GM21576 (cell line): ENCODE measurements at regions not wholly inside any gene's neighbourhood (a gene's known extent, or its start where the extent isn't known, plus 50 kb on each side); places are given as distances from the start of the nearest gene placed in this dataset.
A peak's percentile ranks its signal among the peaks of the same experiment; 100 is the strongest.
"Not testable (repeated sequence)": the region's sequence is repeated elsewhere in the genome, so short reads cannot be mapped to it uniquely, and the experiment has no call there.

Source experiments
- ATAC-seq: cut with Tn5 transposase; IDR thresholded peaks from one replicate; pipeline ENCODE4 v1.9.1; 2021; ENCODE audit warnings: mild to moderate bottlenecking, moderate library complexity; ENCODE audit not compliant: unreplicated experiment

GRCh38 chr12:93078577-93078976, 149.5 kb upstream of the EEA1 start:
- no peak for ATAC-seq

DNA sequence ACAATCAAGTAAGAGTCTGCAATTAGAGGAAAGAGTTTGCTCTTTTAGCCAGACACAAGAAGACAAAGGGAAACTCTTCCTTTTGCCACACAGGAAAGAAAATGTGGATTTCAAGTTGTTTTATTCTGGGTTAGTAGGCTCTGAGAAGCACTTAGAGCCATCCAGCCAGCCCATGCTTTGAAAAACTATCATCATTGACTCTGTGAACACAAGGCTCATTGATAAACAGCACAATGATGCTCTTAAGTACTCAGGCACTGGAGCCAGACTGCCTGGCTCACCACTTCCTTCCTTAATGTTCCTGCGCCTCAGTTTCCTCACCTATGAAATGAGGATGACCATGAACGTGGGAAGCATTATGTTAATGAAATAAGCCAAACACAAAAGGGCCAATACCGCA, 150.2 kb upstream of the EEA1 start:
- no peak for ATAC-seq

DNA sequence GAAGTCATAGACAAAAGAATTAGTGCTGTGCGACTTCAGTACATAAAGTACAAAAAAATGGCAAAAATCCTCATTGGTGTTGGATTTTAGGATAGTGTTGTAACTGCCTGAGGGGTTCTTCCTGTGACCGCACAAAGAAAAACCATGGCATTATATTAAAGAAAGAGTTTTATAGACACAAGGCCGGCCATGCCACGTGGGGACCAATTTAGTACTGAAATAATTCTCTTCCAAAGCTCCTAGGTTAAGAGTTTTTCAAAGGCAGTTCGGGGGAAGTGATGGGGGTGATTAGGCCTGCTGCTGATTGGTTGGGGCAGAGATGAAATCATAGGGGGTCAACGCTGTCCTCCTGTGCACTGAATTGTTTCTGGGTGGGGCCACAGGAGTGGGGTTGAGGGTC, 150.9 kb upstream of the EEA1 start:
- no peak for ATAC-seq

GRCh38 chr12:93080452-93080851, 151.4 kb upstream of the EEA1 start:
- ATAC-seq = no peak

GRCh38 chr12:93080994-93081809, 152.1 kb upstream of the EEA1 start:
- ATAC-seq = no peak

DNA sequence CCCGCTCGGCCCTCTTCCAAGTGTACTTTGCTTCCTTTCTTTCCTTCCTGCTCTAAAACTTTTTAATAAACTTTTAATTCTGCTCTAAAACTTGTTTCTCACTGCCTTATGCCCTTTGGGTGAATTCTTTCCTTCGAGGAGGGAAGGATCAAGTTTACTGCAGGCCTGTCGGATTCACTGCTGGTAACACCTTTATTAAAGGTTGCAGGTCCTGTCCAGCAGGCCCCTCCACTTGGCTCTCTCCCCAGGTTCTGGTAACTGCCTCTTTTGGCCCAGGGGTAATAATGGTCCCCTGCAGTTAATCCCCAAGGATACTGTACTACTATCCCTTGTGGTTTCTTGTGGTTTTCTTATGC, 152.7 kb upstream of the EEA1 start:
- ATAC-seq = no peak

- ATAC-seq = no peak
Measured at GRCh38 chr12:93085383-93086287, 156.5 kb upstream of the EEA1 start.

- ATAC-seq = no peak
Measured at GRCh38 chr12:93086288-93086727, 157.2 kb upstream of the EEA1 start.

DNA sequence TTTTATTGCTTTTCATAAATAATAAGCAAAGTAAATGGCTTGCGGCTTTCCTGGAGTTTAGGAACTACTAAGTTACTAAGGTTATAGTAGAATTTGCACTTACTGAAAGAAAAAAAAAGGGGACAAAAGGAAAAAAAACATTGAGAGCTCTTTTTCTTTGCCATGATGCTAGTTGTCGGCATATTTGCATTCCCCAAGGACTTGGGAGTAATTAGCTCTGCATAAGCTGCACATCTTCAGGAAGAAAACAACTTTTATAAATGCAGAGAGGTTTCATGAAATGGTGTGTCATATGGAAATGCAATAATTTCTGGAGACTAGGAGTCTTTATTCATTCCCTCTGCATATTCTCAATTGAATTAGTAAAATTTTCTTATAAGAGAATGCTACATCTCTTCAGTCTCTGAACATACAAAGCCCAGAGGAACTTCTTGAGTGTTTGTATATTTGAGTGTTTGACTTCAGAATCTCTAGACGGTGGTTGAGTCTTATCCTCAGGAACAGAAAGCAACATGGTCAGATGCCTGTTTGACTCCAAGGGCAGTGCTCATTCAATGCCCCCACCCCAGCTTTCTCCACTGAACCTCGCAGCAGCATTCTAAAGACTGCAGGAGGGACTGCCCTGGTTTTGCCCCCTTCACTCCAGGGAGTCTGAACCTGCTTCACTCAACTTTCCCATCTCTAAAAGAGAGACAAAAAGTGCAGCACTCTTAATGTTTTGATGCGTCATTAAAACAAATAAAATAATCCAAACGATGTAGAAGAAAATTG, 158.9 kb upstream of the EEA1 start:
- no peak for ATAC-seq

GRCh38 chr12:93089805-93090569, 160.9 kb upstream of the EEA1 start:
- ATAC-seq = no peak

DNA sequence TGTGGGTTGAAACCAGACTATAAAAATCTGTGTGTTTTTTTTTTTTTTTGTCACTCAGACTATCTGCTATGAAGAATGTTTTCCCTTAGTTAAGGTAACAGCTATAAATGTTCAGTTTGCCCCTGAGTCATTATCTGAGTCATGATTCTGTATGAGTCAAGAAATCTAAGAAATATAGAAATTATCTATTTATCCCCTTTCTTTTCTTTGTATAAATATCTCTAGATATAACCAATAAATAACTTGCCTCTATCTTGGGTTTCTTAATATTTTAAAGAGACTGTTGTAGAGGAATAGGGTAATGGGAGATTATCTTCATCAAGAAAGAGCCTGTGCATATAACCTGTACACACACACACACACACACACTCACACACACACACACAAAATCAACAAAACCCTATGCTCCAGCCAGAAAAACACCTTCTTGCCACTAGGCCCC, 161.7 kb upstream of the EEA1 start:
- ATAC-seq = no peak

DNA sequence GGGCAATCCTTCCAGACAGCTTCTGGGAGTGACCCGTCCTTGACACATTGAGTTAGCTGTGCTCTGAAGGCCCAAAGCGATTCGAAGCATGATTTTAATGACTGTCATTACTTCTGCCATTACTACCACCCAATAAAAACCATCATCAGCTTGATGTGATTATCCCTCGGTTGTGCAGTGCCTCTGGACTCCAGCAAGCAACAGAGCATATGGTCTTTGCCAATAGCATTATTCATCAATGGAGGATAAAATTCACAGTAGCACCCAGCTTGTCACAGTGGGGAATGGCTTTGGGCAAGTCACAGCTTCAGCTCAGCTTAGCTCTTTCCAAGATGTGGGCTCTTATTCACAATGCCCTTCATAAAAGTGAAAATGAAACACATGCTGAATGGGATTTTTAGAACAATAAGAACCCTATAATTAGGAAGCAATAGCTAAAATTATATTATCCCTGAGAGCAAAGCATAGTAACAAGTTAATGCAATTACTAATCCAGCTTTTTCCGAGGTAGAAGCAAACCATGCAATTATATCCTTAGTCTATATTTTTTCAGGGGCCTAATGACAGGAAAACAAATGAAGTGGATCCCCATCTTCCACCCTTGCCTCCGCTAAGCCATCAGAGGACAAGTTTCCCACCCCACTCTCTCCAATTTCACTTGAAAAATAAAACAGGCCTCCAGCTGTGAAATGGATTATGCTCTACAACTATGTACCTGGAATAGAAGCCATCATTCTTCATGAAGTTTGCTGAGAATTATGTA, 163.0 kb upstream of the EEA1 start:
- no peak for ATAC-seq

- ATAC-seq = no peak
Measured at GRCh38 chr12:93092649-93092945, 163.5 kb upstream of the EEA1 start.

DNA sequence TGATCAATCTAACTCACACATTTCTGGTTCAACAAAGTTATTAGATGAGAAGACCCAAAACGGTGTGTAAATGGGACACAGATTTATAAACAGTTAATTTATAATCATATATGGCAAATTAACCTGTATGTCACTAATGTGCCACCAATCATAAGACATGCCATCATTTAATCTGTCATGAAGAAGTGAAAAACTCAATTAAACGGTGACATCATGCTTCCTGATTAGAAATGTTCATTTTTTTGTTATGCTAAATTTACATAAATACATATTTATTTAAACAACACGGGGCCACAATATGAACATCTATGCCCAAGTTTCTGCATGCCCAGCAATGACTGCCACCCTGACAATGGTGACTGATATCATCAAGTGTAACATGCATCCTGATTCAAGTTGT, 164.1 kb upstream of the EEA1 start:
- no peak for ATAC-seq

GRCh38 chr12:93094222-93094621, 165.1 kb upstream of the EEA1 start:
- ATAC-seq = not testable (repeated sequence)

DNA sequence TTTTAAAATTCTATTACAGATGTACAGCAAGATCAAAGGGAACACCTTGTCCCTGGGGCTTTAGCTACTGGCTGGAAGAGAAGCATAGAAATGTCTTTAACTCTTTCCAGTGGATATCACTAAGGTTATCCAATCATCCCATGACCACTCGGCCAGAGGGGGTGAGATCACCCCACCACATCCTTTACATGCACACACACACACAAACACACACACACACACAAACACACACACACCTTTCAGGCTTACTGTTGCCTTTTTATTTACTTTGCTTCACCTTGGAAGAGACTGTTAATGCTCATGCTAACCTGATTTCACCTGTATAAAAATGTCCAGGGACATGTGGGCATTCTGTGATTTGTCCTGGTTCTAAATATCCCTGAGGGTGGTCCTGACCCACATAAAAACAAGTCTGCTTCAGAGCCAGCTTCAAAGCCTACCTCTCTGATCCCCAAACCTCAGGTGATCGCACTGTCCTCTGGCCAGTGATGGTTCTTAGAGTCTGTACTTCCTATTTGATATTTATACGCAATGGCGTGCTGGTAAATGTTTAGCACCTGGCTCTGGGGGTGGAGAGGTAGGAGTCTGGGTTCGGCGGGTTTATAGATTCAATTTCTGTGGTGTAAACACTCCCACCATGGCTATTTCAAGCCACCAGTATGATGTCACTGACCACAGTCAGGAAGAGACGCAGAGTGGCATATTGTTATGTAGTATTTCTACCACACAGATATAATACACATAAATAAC, 166.1 kb upstream of the EEA1 start:
- ATAC-seq = peak; percentile 91

DNA sequence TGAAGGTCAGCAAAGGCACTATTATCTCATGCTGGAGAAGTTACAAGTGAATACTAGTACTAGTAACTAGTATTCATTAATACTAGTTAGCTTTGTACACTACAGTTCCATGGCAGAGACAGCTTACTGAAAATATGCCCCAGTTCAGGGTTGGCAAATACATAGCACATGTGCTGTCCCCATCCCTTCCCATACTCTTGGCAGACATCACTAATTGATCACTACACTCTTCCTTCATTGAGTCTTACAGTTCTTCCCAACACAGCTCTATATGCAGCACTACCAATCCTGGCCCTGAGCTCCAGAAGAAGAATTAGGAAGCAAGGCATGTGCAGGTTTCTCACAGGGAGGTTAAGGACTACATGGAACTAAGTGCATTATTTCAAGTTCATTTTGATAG, 168.3 kb upstream of the EEA1 start:
- ATAC-seq = no peak

DNA sequence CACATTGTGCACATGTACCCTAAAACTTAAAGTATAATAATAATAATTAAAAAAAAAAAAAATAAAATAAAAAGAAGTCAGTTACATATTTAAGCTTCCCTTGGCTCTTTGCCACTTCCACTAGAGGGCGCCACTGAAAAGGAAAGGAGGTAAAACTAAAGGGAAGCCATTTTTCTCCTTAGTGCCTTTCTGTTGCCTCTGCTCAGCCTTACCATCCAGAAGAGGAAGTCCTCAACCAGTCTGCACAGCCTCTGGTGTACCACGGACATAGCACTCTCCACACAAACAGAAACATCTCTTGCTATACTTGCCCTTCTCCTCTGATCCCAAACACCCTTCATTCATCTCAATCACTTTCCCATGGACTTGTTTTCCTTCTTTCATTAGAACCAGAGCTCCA, 169.0 kb upstream of the EEA1 start:
- no peak for ATAC-seq

GRCh38 chr12:93099792-93100191, 170.7 kb upstream of the EEA1 start:
- no peak for ATAC-seq
